NCI-H1930 (cell line): ENCODE measurements at regions not wholly inside any gene's neighbourhood (a gene's known extent, or its start where the extent isn't known, plus 50 kb on each side); places are given as distances from the start of the nearest gene placed in this dataset.
A peak's percentile ranks its signal among the peaks of the same experiment; 100 is the strongest.
"Not testable (repeated sequence)": the region's sequence is repeated elsewhere in the genome, so short reads cannot be mapped to it uniquely, and the experiment has no call there.

Experiments used
- DNase-seq, 2 experiments: peaks; one replicate each; lab custom pipeline; 2025; lab: John Stamatoyannopoulos, UW

- DNase-seq = no peak
Measured at GRCh38 chr6:148602136-148602535, 144.7 kb upstream of the UST start.

GRCh38 chr6:148608199-148608951, 138.5 kb upstream of the UST start:
- DNase-seq = no peak

- no peak for DNase-seq
Measured at GRCh38 chr6:148611213-148611612, 135.6 kb upstream of the UST start.

GRCh38 chr6:148612043-148612442, 134.8 kb upstream of the UST start:
- DNase-seq = no peak

- no peak for DNase-seq
Measured at GRCh38 chr6:148614602-148615001, 132.2 kb upstream of the UST start.

- DNase-seq = no peak
Measured at GRCh38 chr6:148616841-148617240, 130.0 kb upstream of the UST start.

GRCh38 chr6:148617530-148617929, 129.3 kb upstream of the UST start:
- DNase-seq = no peak

GRCh38 chr6:148619891-148620290, 126.9 kb upstream of the UST start:
- no peak for DNase-seq

GRCh38 chr6:148620579-148621298, 126.1 kb upstream of the UST start:
- no peak for DNase-seq

GRCh38 chr6:148625609-148626008, 121.2 kb upstream of the UST start:
- DNase-seq = no peak

- DNase-seq = peak in 1 of 2 experiments; percentile 33
Measured at GRCh38 chr6:148628251-148628650, 118.6 kb upstream of the UST start.

- no peak for DNase-seq
Measured at GRCh38 chr6:148629181-148629580, 117.6 kb upstream of the UST start.

GRCh38 chr6:148629592-148630465, 117.0 kb upstream of the UST start:
- DNase-seq = no peak

GRCh38 chr6:148635070-148635743, 111.6 kb upstream of the UST start:
- no peak for DNase-seq

GRCh38 chr6:148641836-148642235, 105.0 kb upstream of the UST start:
- DNase-seq = not testable (repeated sequence)

GRCh38 chr6:148643208-148643607, 103.6 kb upstream of the UST start:
- not testable (repeated sequence) for DNase-seq

GRCh38 chr6:148645049-148645448, 101.8 kb upstream of the UST start:
- DNase-seq = not testable (repeated sequence)

- DNase-seq = no peak
Measured at GRCh38 chr6:148648754-148649453, 97.9 kb upstream of the UST start.

GRCh38 chr6:148649454-148649963, 97.3 kb upstream of the UST start:
- DNase-seq = no peak

GRCh38 chr6:148650941-148651505, 95.8 kb upstream of the UST start:
- DNase-seq = no peak

- DNase-seq = no peak
Measured at GRCh38 chr6:148652205-148652604, 94.6 kb upstream of the UST start.
